ENCODE measurements at regions not wholly inside any gene's neighbourhood (a gene's known extent, or its start where the extent isn't known, plus 50 kb on each side); places are given as distances from the start of the nearest gene placed in this dataset.

- no peak for TF ChIP-seq PATZ1 (CRISPR knock-in tag; IDR thresholded peaks at IDR 0.05; ENCODE audit: borderline replicate concordance)
- TF ChIP-seq ZNF565 (CRISPR knock-in tag; conservative IDR thresholded peaks at IDR 0.05; ENCODE audit: low read depth): no peak
- no peak for TF ChIP-seq CSRNP3 (CRISPR knock-in tag; IDR thresholded peaks at IDR 0.05)
- no peak for TF ChIP-seq GLIS3 (CRISPR knock-in tag; IDR thresholded peaks at IDR 0.05)
- no peak for TF ChIP-seq CREB5 (CRISPR knock-in tag; IDR thresholded peaks at IDR 0.05; ENCODE audit: low read depth)
- no peak for TF ChIP-seq ZFP30 (CRISPR knock-in tag; IDR thresholded peaks at IDR 0.05)
- TF ChIP-seq TOX (CRISPR knock-in tag; IDR thresholded peaks at IDR 0.05; ENCODE audit: borderline replicate concordance): no peak
- no peak for TF ChIP-seq ISL1 (CRISPR knock-in tag; IDR thresholded peaks at IDR 0.05)
- TF ChIP-seq ZNF8 (CRISPR knock-in tag; IDR thresholded peaks at IDR 0.05): no peak
- no peak for TF ChIP-seq TSHZ2 (CRISPR knock-in tag; IDR thresholded peaks at IDR 0.05)
- TF ChIP-seq BACH2 (CRISPR knock-in tag; IDR thresholded peaks at IDR 0.05; ENCODE audit: borderline replicate concordance): no peak
- no peak for TF ChIP-seq TCF4 (CRISPR knock-in tag; IDR thresholded peaks at IDR 0.05; ENCODE audit: borderline replicate concordance)
- TF ChIP-seq PPARA (CRISPR knock-in tag; IDR thresholded peaks at IDR 0.05; ENCODE audit: borderline replicate concordance): no peak
- no peak for TF ChIP-seq ZC3H10 (CRISPR knock-in tag; IDR thresholded peaks at IDR 0.05)
- TF ChIP-seq ZFP3 (CRISPR knock-in tag; IDR thresholded peaks at IDR 0.05): no peak
- no peak for TF ChIP-seq SNAI2 (CRISPR knock-in tag; IDR thresholded peaks at IDR 0.05)
- TF ChIP-seq OSR1 (CRISPR knock-in tag; IDR thresholded peaks at IDR 0.05): no peak
- ATAC-seq: no peak
Observed at GRCh38 chr5:67686746-67687145, 490.1 kb upstream of the CD180 start.

GRCh38 chr5:67681703-67682102 lies 485.1 kb upstream of the CD180 start:
- TF ChIP-seq CSRNP3 (CRISPR knock-in tag; IDR thresholded peaks at IDR 0.05): no peak
- TF ChIP-seq ZNF565 (CRISPR knock-in tag; conservative IDR thresholded peaks at IDR 0.05; ENCODE audit: low read depth): no peak
- ATAC-seq: no peak

- no peak for TF ChIP-seq ZNF565 (CRISPR knock-in tag; conservative IDR thresholded peaks at IDR 0.05; ENCODE audit: low read depth)
- no peak for TF ChIP-seq ESRRG (CRISPR knock-in tag; IDR thresholded peaks at IDR 0.05)
- TF ChIP-seq TOX (CRISPR knock-in tag; IDR thresholded peaks at IDR 0.05; ENCODE audit: borderline replicate concordance): no peak
- no peak for TF ChIP-seq ZFP3 (CRISPR knock-in tag; IDR thresholded peaks at IDR 0.05)
- TF ChIP-seq PPARA (CRISPR knock-in tag; IDR thresholded peaks at IDR 0.05; ENCODE audit: borderline replicate concordance): no peak
- TF ChIP-seq TCF4 (CRISPR knock-in tag; IDR thresholded peaks at IDR 0.05; ENCODE audit: borderline replicate concordance): no peak
- TF ChIP-seq ZFP30 (CRISPR knock-in tag; IDR thresholded peaks at IDR 0.05): no peak
- no peak for TF ChIP-seq SNAI2 (CRISPR knock-in tag; IDR thresholded peaks at IDR 0.05)
- no peak for TF ChIP-seq PATZ1 (CRISPR knock-in tag; IDR thresholded peaks at IDR 0.05; ENCODE audit: borderline replicate concordance)
- TF ChIP-seq TSHZ2 (CRISPR knock-in tag; IDR thresholded peaks at IDR 0.05): no peak
- TF ChIP-seq CREB5 (CRISPR knock-in tag; IDR thresholded peaks at IDR 0.05; ENCODE audit: low read depth): no peak
- no peak for TF ChIP-seq ISL1 (CRISPR knock-in tag; IDR thresholded peaks at IDR 0.05)
- no peak for TF ChIP-seq OSR1 (CRISPR knock-in tag; IDR thresholded peaks at IDR 0.05)
- no peak for TF ChIP-seq CSRNP3 (CRISPR knock-in tag; IDR thresholded peaks at IDR 0.05)
- no peak for TF ChIP-seq ZC3H10 (CRISPR knock-in tag; IDR thresholded peaks at IDR 0.05)
- ATAC-seq: no peak
Observed at GRCh38 chr5:67680099-67680498, 483.5 kb upstream of the CD180 start.

All from SK-N-SH treated with all-trans-retinoic acid at 6 μM for 48 hours (cell line).